DOHH2 (cell line): ENCODE measurements at regions not wholly inside any gene's neighbourhood (a gene's known extent, or its start where the extent isn't known, plus 50 kb on each side); places are given as distances from the start of the nearest gene placed in this dataset.

Source experiments
- H3F3A ChIP-seq: fragments of 200-600 bp; sonication (generic), shearing (Covaris generic); 2 replicates; pipeline ENCODE4 v1.6.0; 2016; ENCODE audit warnings: antibody characterized with exemption, mild to moderate bottlenecking; ENCODE audit not compliant: control insufficient read depth, insufficient read depth
- H3K27ac ChIP-seq: fragments of 200-600 bp; sonication (generic); 2 replicates; pipeline ENCODE4 v1.5.1; 2014; ENCODE audit warnings: low read depth, mild to moderate bottlenecking, low read length, moderate library complexity
- H3K27me3 ChIP-seq: fragments of 200-600 bp; sonication (generic); 2 replicates; pipeline ENCODE4 v1.6.1; 2014; ENCODE audit warnings: mild to moderate bottlenecking, low read length, mixed read lengths; ENCODE audit not compliant: control insufficient read depth
- H3K36me3 ChIP-seq: fragments of 200-600 bp; sonication (generic); 2 replicates; pipeline ENCODE4 v1.6.1; 2014; ENCODE audit warnings: mild to moderate bottlenecking, low read length, moderate library complexity, mixed read lengths; ENCODE audit not compliant: control insufficient read depth
- H3K4me1 ChIP-seq: fragments of 200-600 bp; sonication (generic); 2 replicates; pipeline ENCODE4 v1.6.1; 2014; ENCODE audit warnings: mild to moderate bottlenecking, low read length, mixed read lengths; ENCODE audit not compliant: control insufficient read depth
- H3K4me2 ChIP-seq: fragments of 200-600 bp; sonication (generic); 2 replicates; pipeline ENCODE4 v1.6.0; 2014; ENCODE audit warnings: mild to moderate bottlenecking, low read length, moderate library complexity
- H3K4me3 ChIP-seq: fragments of 200-600 bp; sonication (generic); 2 replicates; pipeline ENCODE4 v1.5.1; 2014; ENCODE audit warnings: mild to moderate bottlenecking, low read length, mixed read lengths
- H3K79me2 ChIP-seq: fragments of 200-600 bp; sonication (generic); 2 replicates; pipeline ENCODE4 v1.6.1; 2014; ENCODE audit warnings: mild to moderate bottlenecking, low read length, mixed read lengths; ENCODE audit not compliant: control insufficient read depth
- H3K9me2 ChIP-seq: fragments of 200-600 bp; sonication (generic); replicated peaks from 2 replicates; pipeline ENCODE4 v1.6.1; 2014; ENCODE audit warnings: mild to moderate bottlenecking, low read length, mixed read lengths; ENCODE audit not compliant: control insufficient read depth
- H3K9me3 ChIP-seq: fragments of 200-600 bp; sonication (generic); 2 replicates; pipeline ENCODE4 v1.6.1; 2014; ENCODE audit warnings: antibody characterized with exemption, low read length, mixed read lengths; ENCODE audit not compliant: control insufficient read depth, insufficient read depth
- H4K20me1 ChIP-seq: fragments of 200-600 bp; sonication (generic); 2 replicates; pipeline ENCODE4 v1.6.0; 2014; ENCODE audit warnings: low read depth, mild to moderate bottlenecking, antibody characterized with exemption, low read length, moderate library complexity; ENCODE audit not compliant: control insufficient read depth, insufficient read depth
- EZH2phosphoT487 ChIP-seq: fragments of 200-600 bp; sonication (generic); IDR thresholded peaks from 2 replicates; pipeline ENCODE4 v1.6.1; 2017; ENCODE audit warnings: borderline replicate concordance, mild to moderate bottlenecking, antibody characterized with exemption, low read length, moderate library complexity, mixed read lengths
- TF ChIP-seq, protein P1 (sequence below): fragments of 200-600 bp; sonication (generic); IDR thresholded peaks from one replicate; pipeline ENCODE4 v1.5.1; 2014; ENCODE audit warnings: antibody characterized with exemption, mild to moderate bottlenecking, low read depth, low read length; ENCODE audit not compliant: poor library complexity, severe bottlenecking

- H3K27me3 ChIP-seq = no peaks in the 10 kb centered on the region
- no peak overlapping the region for H3K27ac ChIP-seq
- no peaks in the 10 kb centered on the region for H3K79me2 ChIP-seq
- H3K9me3 ChIP-seq = peaks cover 29% of the 10 kb centered on the region
- H4K20me1 ChIP-seq = no peaks in the 10 kb centered on the region
- TF ChIP-seq, protein P1, sequence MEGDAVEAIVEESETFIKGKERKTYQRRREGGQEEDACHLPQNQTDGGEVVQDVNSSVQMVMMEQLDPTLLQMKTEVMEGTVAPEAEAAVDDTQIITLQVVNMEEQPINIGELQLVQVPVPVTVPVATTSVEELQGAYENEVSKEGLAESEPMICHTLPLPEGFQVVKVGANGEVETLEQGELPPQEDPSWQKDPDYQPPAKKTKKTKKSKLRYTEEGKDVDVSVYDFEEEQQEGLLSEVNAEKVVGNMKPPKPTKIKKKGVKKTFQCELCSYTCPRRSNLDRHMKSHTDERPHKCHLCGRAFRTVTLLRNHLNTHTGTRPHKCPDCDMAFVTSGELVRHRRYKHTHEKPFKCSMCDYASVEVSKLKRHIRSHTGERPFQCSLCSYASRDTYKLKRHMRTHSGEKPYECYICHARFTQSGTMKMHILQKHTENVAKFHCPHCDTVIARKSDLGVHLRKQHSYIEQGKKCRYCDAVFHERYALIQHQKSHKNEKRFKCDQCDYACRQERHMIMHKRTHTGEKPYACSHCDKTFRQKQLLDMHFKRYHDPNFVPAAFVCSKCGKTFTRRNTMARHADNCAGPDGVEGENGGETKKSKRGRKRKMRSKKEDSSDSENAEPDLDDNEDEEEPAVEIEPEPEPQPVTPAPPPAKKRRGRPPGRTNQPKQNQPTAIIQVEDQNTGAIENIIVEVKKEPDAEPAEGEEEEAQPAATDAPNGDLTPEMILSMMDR = no peak
- no peak for TF ChIP-seq EZH2phosphoT487
- no peak overlapping the region for H3K4me2 ChIP-seq
- H3F3A ChIP-seq = no peaks in the 10 kb centered on the region
- no peaks in the 10 kb centered on the region for H3K36me3 ChIP-seq
- H3K4me3 ChIP-seq = no peak overlapping the region
- H3K4me1 ChIP-seq = no peaks in the 10 kb centered on the region
- no peaks in the 10 kb centered on the region for H3K9me2 ChIP-seq
Measured at GRCh38 chr7:121503730-121504129, 107.6 kb upstream of the FAM3C start.

- H3K4me1 ChIP-seq = no peaks in the 10 kb centered on the region
- no peaks in the 10 kb centered on the region for H3F3A ChIP-seq
- no peak overlapping the region for H3K4me3 ChIP-seq
- no peak overlapping the region for H3K27ac ChIP-seq
- no peaks in the 10 kb centered on the region for H3K36me3 ChIP-seq
- no peak for TF ChIP-seq EZH2phosphoT487
- TF ChIP-seq, protein P1 = no peak
- H3K9me2 ChIP-seq = no peaks in the 10 kb centered on the region
- H4K20me1 ChIP-seq = no peaks in the 10 kb centered on the region
- no peaks in the 10 kb centered on the region for H3K79me2 ChIP-seq
- H3K9me3 ChIP-seq = peaks cover 27% of the 10 kb centered on the region
- no peaks in the 10 kb centered on the region for H3K27me3 ChIP-seq
- H3K4me2 ChIP-seq = no peak overlapping the region
Measured at GRCh38 chr7:121503039-121503438, 106.9 kb upstream of the FAM3C start.

DNA sequence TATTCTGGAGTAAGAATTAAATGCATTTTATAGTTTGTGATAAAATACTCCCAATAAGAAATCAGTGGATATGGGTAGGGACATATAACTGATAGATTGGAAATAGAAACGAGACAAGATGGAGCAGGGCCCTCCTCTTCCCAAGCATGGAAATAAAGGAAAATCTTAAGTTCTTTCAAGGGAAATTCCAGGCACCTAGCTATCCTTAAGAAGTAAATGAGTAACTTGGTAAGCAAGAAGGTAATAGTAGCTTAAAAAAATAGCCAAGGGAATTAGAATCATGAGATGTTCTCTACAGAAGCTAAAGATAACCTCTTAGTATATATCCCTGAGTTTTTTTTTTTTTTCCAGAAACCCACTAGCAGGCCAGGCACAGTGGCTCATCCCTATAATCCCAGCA lies 105.5 kb upstream of the FAM3C start:
- Histone ChIP-seq H3F3A (no peaks in the 10 kb centered on the region), H3K27me3 (no peaks in the 10 kb centered on the region), H3K27ac (no peak overlapping the region), H4K20me1 (no peaks in the 10 kb centered on the region), H3K36me3 (no peaks in the 10 kb centered on the region), H3K4me2 (no peak overlapping the region), H3K4me3 (no peak overlapping the region), H3K4me1 (no peaks in the 10 kb centered on the region), H3K9me3 (peaks cover 23% of the 10 kb centered on the region), H3K79me2 (no peaks in the 10 kb centered on the region), H3K9me2 (no peaks in the 10 kb centered on the region)
- TF ChIP-seq, protein P1 = no peak
- no peak for TF ChIP-seq EZH2phosphoT487
